ENCODE measurements at regions not wholly inside any gene's neighbourhood (a gene's known extent, or its start where the extent isn't known, plus 50 kb on each side); places are given as distances from the start of the nearest gene placed in this dataset.

DNA sequence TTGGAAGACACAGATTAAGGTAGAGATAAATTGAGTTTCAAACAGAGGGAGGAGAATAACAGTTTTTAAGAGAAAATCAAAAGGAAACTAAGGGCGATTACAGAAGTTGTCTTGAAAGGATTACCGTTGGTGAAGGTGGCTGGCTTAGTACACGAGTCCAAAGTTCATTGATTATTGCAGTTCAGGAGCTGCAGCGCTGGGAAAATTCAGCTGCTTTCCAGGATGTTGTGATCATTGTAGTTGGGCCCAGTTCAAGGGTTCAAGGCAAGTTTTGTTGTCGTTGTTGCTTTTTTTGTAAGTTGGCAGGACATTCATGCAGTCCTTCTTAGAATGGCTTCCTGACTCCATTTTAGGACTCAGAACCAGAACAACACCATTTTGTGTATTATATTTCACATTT lies 461.7 kb downstream of the RAPGEF2 start:
- H3K4me2 ChIP-seq (ENCODE audit: insufficient read depth, low read length), result no peak overlapping the region
- H3K27ac ChIP-seq (ENCODE audit: low read depth, low read length), result no peak overlapping the region
- H3K36me3 ChIP-seq (ENCODE audit: insufficient read depth, low read length), result no peaks in the 10 kb centered on the region
- DNase-seq (ENCODE audit: insufficient read length, low spot score, missing footprints), result no peak
- no peaks in the 10 kb centered on the region for H3K27me3 ChIP-seq (ENCODE audit: insufficient read depth, low read length)
- H3K4me1 ChIP-seq (ENCODE audit: insufficient read depth, low read length), result no peaks in the 10 kb centered on the region
- H4K20me1 ChIP-seq (ENCODE audit: insufficient read depth, low read length), result no peaks in the 10 kb centered on the region
- no peaks in the 10 kb centered on the region for H3K9me3 ChIP-seq (ENCODE audit: low read depth, low read length)
- TF ChIP-seq, protein P1, sequence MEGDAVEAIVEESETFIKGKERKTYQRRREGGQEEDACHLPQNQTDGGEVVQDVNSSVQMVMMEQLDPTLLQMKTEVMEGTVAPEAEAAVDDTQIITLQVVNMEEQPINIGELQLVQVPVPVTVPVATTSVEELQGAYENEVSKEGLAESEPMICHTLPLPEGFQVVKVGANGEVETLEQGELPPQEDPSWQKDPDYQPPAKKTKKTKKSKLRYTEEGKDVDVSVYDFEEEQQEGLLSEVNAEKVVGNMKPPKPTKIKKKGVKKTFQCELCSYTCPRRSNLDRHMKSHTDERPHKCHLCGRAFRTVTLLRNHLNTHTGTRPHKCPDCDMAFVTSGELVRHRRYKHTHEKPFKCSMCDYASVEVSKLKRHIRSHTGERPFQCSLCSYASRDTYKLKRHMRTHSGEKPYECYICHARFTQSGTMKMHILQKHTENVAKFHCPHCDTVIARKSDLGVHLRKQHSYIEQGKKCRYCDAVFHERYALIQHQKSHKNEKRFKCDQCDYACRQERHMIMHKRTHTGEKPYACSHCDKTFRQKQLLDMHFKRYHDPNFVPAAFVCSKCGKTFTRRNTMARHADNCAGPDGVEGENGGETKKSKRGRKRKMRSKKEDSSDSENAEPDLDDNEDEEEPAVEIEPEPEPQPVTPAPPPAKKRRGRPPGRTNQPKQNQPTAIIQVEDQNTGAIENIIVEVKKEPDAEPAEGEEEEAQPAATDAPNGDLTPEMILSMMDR (IDR thresholded peaks at IDR 0.05; ENCODE audit: extremely low read depth, low read depth, low read length), result no peak
- no peak overlapping the region for H2AFZ ChIP-seq (ENCODE audit: low read length)
- H3K79me2 ChIP-seq (ENCODE audit: insufficient read depth, low read length), result no peaks in the 10 kb centered on the region
- no peak overlapping the region for H3K4me3 ChIP-seq (ENCODE audit: insufficient read depth, low read length)

GRCh38 chr4:159566786-159567185 lies 463.9 kb downstream of the RAPGEF2 start:
- Histone ChIP-seq H3K27me3 (ENCODE audit: insufficient read depth, low read length) (no peaks in the 10 kb centered on the region), H3K79me2 (ENCODE audit: insufficient read depth, low read length) (no peaks in the 10 kb centered on the region), H3K27ac (ENCODE audit: low read depth, low read length) (no peak overlapping the region), H2AFZ (ENCODE audit: low read length) (no peak overlapping the region), H3K9me3 (ENCODE audit: low read depth, low read length) (no peaks in the 10 kb centered on the region), H3K4me3 (ENCODE audit: insufficient read depth, low read length) (no peak overlapping the region), H3K4me1 (ENCODE audit: insufficient read depth, low read length) (no peaks in the 10 kb centered on the region), H3K4me2 (ENCODE audit: insufficient read depth, low read length) (no peak overlapping the region), H3K36me3 (ENCODE audit: insufficient read depth, low read length) (no peaks in the 10 kb centered on the region), H4K20me1 (ENCODE audit: insufficient read depth, low read length) (no peaks in the 10 kb centered on the region)
- TF ChIP-seq, protein P1 (IDR thresholded peaks at IDR 0.05; ENCODE audit: extremely low read depth, low read depth, low read length), result no peak
- no peak for DNase-seq (ENCODE audit: insufficient read length, low spot score, missing footprints)

DNA sequence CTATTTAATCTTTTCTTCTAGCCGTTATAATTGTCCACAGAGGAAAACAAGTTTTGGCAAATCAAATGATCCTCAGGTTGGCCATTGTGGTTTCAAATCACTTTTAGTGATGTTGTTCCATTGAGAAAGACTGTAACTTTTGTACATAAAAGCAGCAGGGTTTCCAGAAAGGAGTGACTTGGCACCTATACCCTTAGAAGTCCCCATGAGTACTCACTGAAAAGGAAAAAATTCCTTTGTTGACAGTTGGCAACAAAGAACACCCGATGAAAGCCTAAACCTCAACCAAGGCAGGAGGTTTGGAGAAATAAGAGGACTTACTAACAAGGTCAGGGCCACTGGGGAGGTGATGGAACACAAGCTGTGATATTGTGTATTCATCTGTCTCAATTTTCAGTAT lies 474.4 kb downstream of the RAPGEF2 start:
- H3K4me3 ChIP-seq (ENCODE audit: insufficient read depth, low read length), result no peak overlapping the region
- H3K79me2 ChIP-seq (ENCODE audit: insufficient read depth, low read length), result no peaks in the 10 kb centered on the region
- H4K20me1 ChIP-seq (ENCODE audit: insufficient read depth, low read length), result no peaks in the 10 kb centered on the region
- H3K36me3 ChIP-seq (ENCODE audit: insufficient read depth, low read length), result no peaks in the 10 kb centered on the region
- no peaks in the 10 kb centered on the region for H3K4me1 ChIP-seq (ENCODE audit: insufficient read depth, low read length)
- H3K27ac ChIP-seq (ENCODE audit: low read depth, low read length), result no peak overlapping the region
- H2AFZ ChIP-seq (ENCODE audit: low read length), result no peak overlapping the region
- H3K4me2 ChIP-seq (ENCODE audit: insufficient read depth, low read length), result no peak overlapping the region
- H3K27me3 ChIP-seq (ENCODE audit: insufficient read depth, low read length), result no peaks in the 10 kb centered on the region
- TF ChIP-seq, protein P1 (IDR thresholded peaks at IDR 0.05; ENCODE audit: extremely low read depth, low read depth, low read length), result no peak
- no peak for DNase-seq (ENCODE audit: insufficient read length, low spot score, missing footprints)
- H3K9me3 ChIP-seq (ENCODE audit: low read depth, low read length), result no peaks in the 10 kb centered on the region

DNA sequence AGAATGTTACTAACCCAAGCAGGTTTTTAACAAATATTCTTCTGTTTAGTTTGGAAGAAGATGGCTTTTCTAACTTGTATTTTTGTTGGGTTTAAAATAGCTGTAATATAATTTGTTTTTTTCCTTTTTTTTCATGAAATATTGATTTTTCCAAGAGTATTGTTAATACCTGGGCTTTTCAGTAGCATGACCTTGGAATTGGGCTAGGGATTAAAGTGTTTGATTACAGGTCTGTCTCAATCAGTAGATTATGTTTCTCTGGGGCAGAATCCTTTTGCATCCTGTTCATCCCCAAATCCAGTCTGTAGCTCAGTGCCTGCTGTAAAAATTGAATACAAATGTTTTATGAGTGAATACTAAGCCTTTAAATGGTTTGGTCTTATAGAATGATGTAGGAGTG lies 479.8 kb downstream of the RAPGEF2 start:
- TF ChIP-seq, protein P1 (IDR thresholded peaks at IDR 0.05; ENCODE audit: extremely low read depth, low read depth, low read length), result no peak
- H4K20me1 ChIP-seq (ENCODE audit: insufficient read depth, low read length), result no peaks in the 10 kb centered on the region
- no peak overlapping the region for H3K27ac ChIP-seq (ENCODE audit: low read depth, low read length)
- H3K36me3 ChIP-seq (ENCODE audit: insufficient read depth, low read length), result no peaks in the 10 kb centered on the region
- H3K4me3 ChIP-seq (ENCODE audit: insufficient read depth, low read length), result no peak overlapping the region
- no peaks in the 10 kb centered on the region for H3K27me3 ChIP-seq (ENCODE audit: insufficient read depth, low read length)
- H3K79me2 ChIP-seq (ENCODE audit: insufficient read depth, low read length), result no peaks in the 10 kb centered on the region
- DNase-seq (ENCODE audit: insufficient read length, low spot score, missing footprints), result no peak
- no peak overlapping the region for H2AFZ ChIP-seq (ENCODE audit: low read length)
- no peaks in the 10 kb centered on the region for H3K4me1 ChIP-seq (ENCODE audit: insufficient read depth, low read length)
- no peaks in the 10 kb centered on the region for H3K9me3 ChIP-seq (ENCODE audit: low read depth, low read length)
- no peak overlapping the region for H3K4me2 ChIP-seq (ENCODE audit: insufficient read depth, low read length)
